PC-3 (cell line): ENCODE measurements at regions not wholly inside any gene's neighbourhood (a gene's known extent, or its start where the extent isn't known, plus 50 kb on each side); places are given as distances from the start of the nearest gene placed in this dataset.

Source experiments
- ATAC-seq: fragments of 200-7000 bp; cut with Tn5 transposase; 2 replicates; pipeline ENCODE4 v1.9.1; 2020; ENCODE audit warnings: mild to moderate bottlenecking, moderate library complexity
- BruUV-seq: library from RNA; stranded (reverse); fragments of 400-500 nt; replicated peaks from 2 replicates; lab custom pipeline; 2021; lab: Mats Ljungman, UMichigan
- CTCF ChIA-PET: fragments of 300-600 bp; sonication (Branson Sonifier 250); formaldehyde crosslinking; loops from one replicate; lab custom pipeline; 2022; ENCODE audit warnings: antibody characterized with exemption; lab: Charles Lee
- POLR2A ChIA-PET: fragments of 300-600 bp; sonication (Branson Sonifier 250); formaldehyde crosslinking; loops from one replicate; lab custom pipeline; 2022; ENCODE audit warnings: antibody characterized with exemption; ENCODE audit not compliant: unreplicated experiment; lab: Charles Lee
- DNase-seq: peaks from one replicate; pipeline ENCODE4 v3.0.0-alpha.2; 2015
- H2AFZ ChIP-seq: fragments of 300-600 bp; sonication (generic); 2 replicates; pipeline ENCODE4 v1.6.0; 2016; ENCODE audit warnings: antibody characterized with exemption, low read length
- H3F3A ChIP-seq: fragments of 300-600 bp; sonication (generic); one replicate; pipeline ENCODE4 v1.6.0; 2017; ENCODE audit warnings: antibody characterized with exemption, low read length, control low read depth, mild to moderate bottlenecking; ENCODE audit not compliant: unreplicated experiment
- H3K27ac ChIP-seq: fragments of 300-600 bp; sonication (generic); 2 replicates; pipeline ENCODE4 v1.5.1; 2016; ENCODE audit warnings: mild to moderate bottlenecking, low read length
- H3K27me3 ChIP-seq: fragments of 300-600 bp; sonication (generic); 2 replicates; pipeline ENCODE4 v1.6.1; 2016; ENCODE audit warnings: low read length, mixed read lengths
- H3K36me3 ChIP-seq: fragments of 300-600 bp; sonication (generic); 2 replicates; pipeline ENCODE4 v1.6.1; 2016; ENCODE audit warnings: low read depth, mixed run types, low read length, mixed read lengths
- H3K4me1 ChIP-seq: fragments of 300-600 bp; sonication (generic); 2 replicates; pipeline ENCODE4 v1.5.1; 2016; ENCODE audit warnings: low read length; ENCODE audit not compliant: insufficient read depth
- H3K4me2 ChIP-seq: fragments of 300-600 bp; sonication (generic); 2 replicates; pipeline ENCODE4 v1.6.0; 2016; ENCODE audit warnings: low read length
- H3K4me3 ChIP-seq: fragments of 300-600 bp; sonication (generic); 2 replicates; pipeline ENCODE4 v1.5.1; 2016; ENCODE audit warnings: mild to moderate bottlenecking, low read length, mixed read lengths
- H3K79me2 ChIP-seq: fragments of 300-600 bp; sonication (generic); 2 replicates; pipeline ENCODE4 v1.6.1; 2017; ENCODE audit warnings: low read length, mixed read lengths
- H3K9ac ChIP-seq: fragments of 300-600 bp; sonication (generic); 2 replicates; pipeline ENCODE4 v1.6.0; 2016; ENCODE audit warnings: mild to moderate bottlenecking, low read length
- H3K9me2 ChIP-seq: fragments of 300-600 bp; sonication (generic); replicated peaks from 2 replicates; pipeline ENCODE4 v1.6.1; 2016; ENCODE audit warnings: mixed run types, low read length, mixed read lengths
- H3K9me3 ChIP-seq: fragments of 300-600 bp; sonication (generic); 2 replicates; pipeline ENCODE4 v1.6.1; 2016; ENCODE audit warnings: low read length, mixed read lengths
- H4K20me1 ChIP-seq: fragments of 300-600 bp; sonication (generic); 2 replicates; pipeline ENCODE4 v1.6.1; 2016; ENCODE audit warnings: low read length, mixed read lengths
- EZH2 ChIP-seq: fragments of 300-600 bp; sonication (generic); IDR thresholded peaks from one replicate; pipeline ENCODE4 v1.6.1; 2017; ENCODE audit warnings: antibody characterized with exemption, mild to moderate bottlenecking, low read length; ENCODE audit not compliant: unreplicated experiment
- EZH2phosphoT487 ChIP-seq: fragments of 300-600 bp; sonication (generic); IDR thresholded peaks from 2 replicates; pipeline ENCODE4 v1.6.1; 2018; ENCODE audit warnings: mild to moderate bottlenecking, antibody characterized with exemption, low read length, borderline replicate concordance
- intact Hi-C: fragments of 100-400 bp; cut with micrococcal nuclease; formaldehyde crosslinking; loops from 2 replicates; pipeline ENCODE4 v1.9.0; 2023
- TF ChIP-seq, protein P1 (sequence below): fragments of 300-600 bp; sonication (generic); conservative IDR thresholded peaks from 2 replicates; pipeline ENCODE4 v1.5.1; 2017; ENCODE audit warnings: antibody characterized with exemption, low read depth, mild to moderate bottlenecking, low read length

GRCh38 chr7:126177782-126178181, 1075.0 kb downstream of the GRM8 start:
- Histone ChIP-seq H3K4me2 (no peak overlapping the region), H4K20me1 (no peaks in the 10 kb centered on the region), H3K4me3 (no peak overlapping the region), H3K36me3 (no peaks in the 10 kb centered on the region), H3K9me3 (no peaks in the 10 kb centered on the region), H3K9ac (no peak overlapping the region), H3K79me2 (no peaks in the 10 kb centered on the region), H3K9me2 (no peaks in the 10 kb centered on the region), H3F3A (no peaks in the 10 kb centered on the region), H3K27me3 (no peaks in the 10 kb centered on the region), H3K4me1 (no peaks in the 10 kb centered on the region), H3K27ac (no peak overlapping the region), H2AFZ (no peak overlapping the region)
- intact Hi-C loops, result no loop called here
- ATAC-seq, result no peak
- no TSS peak for BruUV-seq
- CTCF ChIA-PET, result no interaction called here
- TF ChIP-seq, protein P1, sequence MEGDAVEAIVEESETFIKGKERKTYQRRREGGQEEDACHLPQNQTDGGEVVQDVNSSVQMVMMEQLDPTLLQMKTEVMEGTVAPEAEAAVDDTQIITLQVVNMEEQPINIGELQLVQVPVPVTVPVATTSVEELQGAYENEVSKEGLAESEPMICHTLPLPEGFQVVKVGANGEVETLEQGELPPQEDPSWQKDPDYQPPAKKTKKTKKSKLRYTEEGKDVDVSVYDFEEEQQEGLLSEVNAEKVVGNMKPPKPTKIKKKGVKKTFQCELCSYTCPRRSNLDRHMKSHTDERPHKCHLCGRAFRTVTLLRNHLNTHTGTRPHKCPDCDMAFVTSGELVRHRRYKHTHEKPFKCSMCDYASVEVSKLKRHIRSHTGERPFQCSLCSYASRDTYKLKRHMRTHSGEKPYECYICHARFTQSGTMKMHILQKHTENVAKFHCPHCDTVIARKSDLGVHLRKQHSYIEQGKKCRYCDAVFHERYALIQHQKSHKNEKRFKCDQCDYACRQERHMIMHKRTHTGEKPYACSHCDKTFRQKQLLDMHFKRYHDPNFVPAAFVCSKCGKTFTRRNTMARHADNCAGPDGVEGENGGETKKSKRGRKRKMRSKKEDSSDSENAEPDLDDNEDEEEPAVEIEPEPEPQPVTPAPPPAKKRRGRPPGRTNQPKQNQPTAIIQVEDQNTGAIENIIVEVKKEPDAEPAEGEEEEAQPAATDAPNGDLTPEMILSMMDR, result no peak
- TF ChIP-seq EZH2phosphoT487 (no peak), EZH2 (no peak)
- DNase-seq, result no peak
- POLR2A ChIA-PET, result no interaction called here

DNA sequence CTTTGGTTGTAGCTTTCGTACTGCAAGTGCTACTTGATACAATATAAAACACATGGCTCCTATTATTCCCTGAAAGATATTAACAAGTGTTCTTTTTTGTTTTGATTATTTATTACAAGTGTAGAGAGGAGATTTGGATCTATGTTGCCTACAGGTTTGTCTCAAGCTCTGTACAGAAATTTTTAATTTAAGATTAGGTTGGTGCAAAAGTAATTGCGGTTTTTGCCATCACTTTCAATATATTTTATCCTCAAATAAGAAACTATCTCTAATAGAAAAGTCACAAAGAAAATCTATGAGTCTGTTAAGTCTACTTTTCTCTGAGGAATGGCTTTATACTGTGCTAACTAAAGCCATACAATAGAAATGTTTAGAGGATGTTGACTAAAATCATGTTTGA, 1086.1 kb downstream of the GRM8 start:
- no TSS peak for BruUV-seq
- Histone ChIP-seq H3K79me2 (no peaks in the 10 kb centered on the region), H3K4me3 (no peak overlapping the region), H3F3A (no peaks in the 10 kb centered on the region), H3K9me2 (no peaks in the 10 kb centered on the region), H3K9ac (no peak overlapping the region), H2AFZ (no peak overlapping the region), H3K4me2 (no peak overlapping the region), H3K27ac (no peak overlapping the region), H3K4me1 (no peaks in the 10 kb centered on the region), H3K27me3 (no peaks in the 10 kb centered on the region), H3K36me3 (no peaks in the 10 kb centered on the region), H4K20me1 (no peaks in the 10 kb centered on the region), H3K9me3 (0 out of 2 replicates have a peak, but pooled peaks cover 5% of the 10 kb centered on the region)
- ChIA-PET POLR2A (no interaction called here), CTCF (no interaction called here)
- TF ChIP-seq EZH2phosphoT487, result no peak
- TF ChIP-seq, protein P1, result no peak
- TF ChIP-seq EZH2, result no peak
- intact Hi-C loops, result no loop called here
- DNase-seq (no peak), ATAC-seq (no peak)

GRCh38 chr7:126163647-126164046, 1089.1 kb downstream of the GRM8 start:
- intact Hi-C loops, result no loop called here
- Histone ChIP-seq H3F3A (no peaks in the 10 kb centered on the region), H4K20me1 (no peaks in the 10 kb centered on the region), H3K79me2 (no peaks in the 10 kb centered on the region), H3K4me2 (no peak overlapping the region), H3K27me3 (no peaks in the 10 kb centered on the region), H2AFZ (no peak overlapping the region), H3K9me3 (peaks cover 12% of the 10 kb centered on the region; the same call in 1 of the 2 replicates), H3K4me1 (no peaks in the 10 kb centered on the region), H3K9me2 (no peaks in the 10 kb centered on the region), H3K9ac (no peak overlapping the region), H3K27ac (no peak overlapping the region), H3K36me3 (no peaks in the 10 kb centered on the region), H3K4me3 (no peak overlapping the region)
- ChIA-PET POLR2A (no interaction called here), CTCF (no interaction called here)
- DNase-seq, result no peak
- TF ChIP-seq, protein P1, result no peak
- no peak for TF ChIP-seq EZH2phosphoT487
- TF ChIP-seq EZH2, result no peak
- no peak for ATAC-seq
- no TSS peak for BruUV-seq
